ENCODE measurements at regions not wholly inside any gene's neighbourhood (a gene's known extent, or its start where the extent isn't known, plus 50 kb on each side); places are given as distances from the start of the nearest gene placed in this dataset.

DNA sequence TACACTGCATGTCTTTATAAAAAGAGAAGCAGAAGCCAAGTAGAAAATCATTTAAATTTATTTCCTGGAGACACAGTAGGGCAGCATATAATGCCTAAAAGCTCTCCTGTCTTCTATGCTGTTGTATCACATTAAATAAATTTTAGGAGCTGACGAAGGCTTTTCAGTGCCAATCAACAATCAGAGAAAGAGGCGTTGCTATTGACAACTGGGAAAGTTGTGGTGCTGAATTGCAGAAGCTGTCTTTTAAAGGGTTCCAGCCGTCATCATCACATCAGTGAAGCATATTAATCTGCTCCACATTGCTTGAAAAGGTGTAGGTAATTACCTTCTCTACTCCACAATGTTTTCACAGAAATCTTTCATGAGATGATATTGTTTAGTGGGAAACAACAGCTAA is 103.9 kb downstream of the FSCB start:
- TF ChIP-seq, protein P1, sequence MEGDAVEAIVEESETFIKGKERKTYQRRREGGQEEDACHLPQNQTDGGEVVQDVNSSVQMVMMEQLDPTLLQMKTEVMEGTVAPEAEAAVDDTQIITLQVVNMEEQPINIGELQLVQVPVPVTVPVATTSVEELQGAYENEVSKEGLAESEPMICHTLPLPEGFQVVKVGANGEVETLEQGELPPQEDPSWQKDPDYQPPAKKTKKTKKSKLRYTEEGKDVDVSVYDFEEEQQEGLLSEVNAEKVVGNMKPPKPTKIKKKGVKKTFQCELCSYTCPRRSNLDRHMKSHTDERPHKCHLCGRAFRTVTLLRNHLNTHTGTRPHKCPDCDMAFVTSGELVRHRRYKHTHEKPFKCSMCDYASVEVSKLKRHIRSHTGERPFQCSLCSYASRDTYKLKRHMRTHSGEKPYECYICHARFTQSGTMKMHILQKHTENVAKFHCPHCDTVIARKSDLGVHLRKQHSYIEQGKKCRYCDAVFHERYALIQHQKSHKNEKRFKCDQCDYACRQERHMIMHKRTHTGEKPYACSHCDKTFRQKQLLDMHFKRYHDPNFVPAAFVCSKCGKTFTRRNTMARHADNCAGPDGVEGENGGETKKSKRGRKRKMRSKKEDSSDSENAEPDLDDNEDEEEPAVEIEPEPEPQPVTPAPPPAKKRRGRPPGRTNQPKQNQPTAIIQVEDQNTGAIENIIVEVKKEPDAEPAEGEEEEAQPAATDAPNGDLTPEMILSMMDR (IDR thresholded peaks at IDR 0.05): no peak
- TF ChIP-seq SIN3A (IDR thresholded peaks at IDR 0.05; ENCODE audit: borderline replicate concordance, insufficient read depth, low read depth, low read length): no peak
- no peak for TF ChIP-seq POLR2AphosphoS5 (IDR thresholded peaks at IDR 0.05; ENCODE audit: low read depth, low read length)

All from Panc1 (cell line).